ENCODE measurements at regions not wholly inside any gene's neighbourhood (a gene's known extent, or its start where the extent isn't known, plus 50 kb on each side); places are given as distances from the start of the nearest gene placed in this dataset.
A peak's percentile ranks its signal among the peaks of the same experiment; 100 is the strongest.

DNA sequence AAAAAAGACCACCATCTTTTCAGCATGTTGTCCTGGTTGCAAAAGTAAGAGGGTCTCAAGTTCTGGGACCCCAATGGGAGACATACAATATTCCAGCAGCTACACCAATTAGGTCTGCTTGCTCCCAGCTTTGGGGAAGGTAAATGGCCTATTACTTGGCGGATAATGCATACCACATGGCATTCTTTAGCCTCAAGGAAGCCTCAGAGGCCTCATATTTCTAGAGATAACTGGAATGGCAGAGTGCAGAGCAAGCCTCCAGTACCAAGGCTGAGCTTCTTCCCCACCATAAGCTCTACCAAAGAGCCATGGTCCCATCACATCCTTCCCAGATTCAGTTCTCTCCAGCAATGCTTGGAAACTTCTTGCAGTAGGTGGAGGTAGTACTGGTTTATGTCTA, 493.8 kb downstream of the SHQ1 start:
- Histone ChIP-seq H3K4me1 (no peaks in the 10 kb centered on the region), H3K36me3 (no peaks in the 10 kb centered on the region), H3K4me3 (no peak overlapping the region), H3K27ac (no peak overlapping the region), H3K9me3 (no peaks in the 10 kb centered on the region), H3K27me3 (no peaks in the 10 kb centered on the region)
- no peak for DNase-seq (ENCODE audit: low spot score)
- TF ChIP-seq, protein P1, sequence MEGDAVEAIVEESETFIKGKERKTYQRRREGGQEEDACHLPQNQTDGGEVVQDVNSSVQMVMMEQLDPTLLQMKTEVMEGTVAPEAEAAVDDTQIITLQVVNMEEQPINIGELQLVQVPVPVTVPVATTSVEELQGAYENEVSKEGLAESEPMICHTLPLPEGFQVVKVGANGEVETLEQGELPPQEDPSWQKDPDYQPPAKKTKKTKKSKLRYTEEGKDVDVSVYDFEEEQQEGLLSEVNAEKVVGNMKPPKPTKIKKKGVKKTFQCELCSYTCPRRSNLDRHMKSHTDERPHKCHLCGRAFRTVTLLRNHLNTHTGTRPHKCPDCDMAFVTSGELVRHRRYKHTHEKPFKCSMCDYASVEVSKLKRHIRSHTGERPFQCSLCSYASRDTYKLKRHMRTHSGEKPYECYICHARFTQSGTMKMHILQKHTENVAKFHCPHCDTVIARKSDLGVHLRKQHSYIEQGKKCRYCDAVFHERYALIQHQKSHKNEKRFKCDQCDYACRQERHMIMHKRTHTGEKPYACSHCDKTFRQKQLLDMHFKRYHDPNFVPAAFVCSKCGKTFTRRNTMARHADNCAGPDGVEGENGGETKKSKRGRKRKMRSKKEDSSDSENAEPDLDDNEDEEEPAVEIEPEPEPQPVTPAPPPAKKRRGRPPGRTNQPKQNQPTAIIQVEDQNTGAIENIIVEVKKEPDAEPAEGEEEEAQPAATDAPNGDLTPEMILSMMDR (IDR thresholded peaks at IDR 0.05), result no peak

DNA sequence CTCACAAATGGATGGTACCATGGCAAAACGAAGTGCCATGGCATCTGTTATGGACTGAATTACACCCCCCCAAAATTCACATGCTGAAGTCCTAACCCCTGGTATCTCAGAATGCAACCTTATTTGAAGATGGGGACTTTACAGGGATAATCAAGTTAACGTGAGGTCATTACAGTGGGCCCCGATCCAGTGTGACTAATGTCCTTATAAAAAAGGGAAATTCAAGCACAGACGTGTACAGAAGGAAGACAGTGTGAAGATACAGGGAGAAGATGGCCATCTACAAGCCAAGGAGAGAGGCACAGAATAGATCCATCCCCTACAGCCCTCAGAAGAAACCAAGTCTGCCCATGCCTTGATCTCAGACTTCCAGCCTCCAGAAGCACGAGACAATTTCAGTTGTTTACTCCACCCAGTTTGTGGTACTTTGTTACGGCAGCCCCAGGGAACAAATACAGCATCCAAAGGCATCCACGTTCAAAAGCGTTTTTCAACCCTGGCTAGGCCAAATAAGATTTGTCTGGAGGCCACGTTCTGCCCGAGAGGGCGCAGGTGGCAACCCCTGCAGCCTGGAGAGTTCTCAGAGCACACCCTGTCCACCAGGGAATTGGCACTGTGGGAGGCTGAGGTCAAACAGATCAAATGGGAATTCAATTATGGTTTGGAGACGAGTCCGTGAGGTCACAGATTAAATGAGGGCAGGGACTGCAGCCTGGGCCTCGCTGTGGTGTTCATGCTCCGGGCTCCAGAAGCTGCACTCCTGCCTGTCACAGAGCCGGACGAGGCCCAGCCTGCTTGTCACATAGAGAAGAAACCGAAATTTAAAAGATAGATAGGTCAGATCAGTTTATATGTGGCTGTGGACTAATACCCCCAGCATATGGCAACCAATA, 494.8 kb downstream of the SHQ1 start:
- H3K27ac ChIP-seq, result no peak overlapping the region
- DNase-seq (ENCODE audit: low spot score), result no peak
- no peaks in the 10 kb centered on the region for H3K36me3 ChIP-seq
- H3K4me1 ChIP-seq, result no peaks in the 10 kb centered on the region
- H3K4me3 ChIP-seq, result no peak overlapping the region
- H3K27me3 ChIP-seq, result no peaks in the 10 kb centered on the region
- TF ChIP-seq, protein P1 (IDR thresholded peaks at IDR 0.05), result no peak
- no peaks in the 10 kb centered on the region for H3K9me3 ChIP-seq

DNA sequence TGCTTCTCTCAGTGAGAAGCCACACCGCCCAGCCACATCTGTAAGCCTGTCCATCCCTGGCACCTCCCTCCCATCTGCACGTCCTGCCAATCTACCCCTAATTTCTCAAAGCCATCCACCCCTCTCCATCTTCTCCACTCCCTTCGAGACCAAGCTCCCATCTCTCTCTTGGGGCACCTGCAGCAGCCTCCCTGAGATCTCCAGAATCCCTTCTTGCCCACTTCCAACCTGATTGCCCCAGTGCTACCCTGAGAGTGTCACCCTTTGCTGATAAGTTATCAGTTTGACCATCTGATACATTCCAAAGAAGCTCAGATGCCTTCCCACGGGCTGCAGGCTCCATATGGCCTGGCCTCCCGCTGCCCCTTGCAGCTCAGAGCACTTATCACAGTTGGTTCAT, 496.1 kb downstream of the SHQ1 start:
- TF ChIP-seq, protein P1 (IDR thresholded peaks at IDR 0.05), result no peak
- Histone ChIP-seq H3K4me1 (peaks cover 0 to 12% of the 10 kb centered on the region in 2 donors), H3K27me3 (no peaks in the 10 kb centered on the region), H3K4me3 (no peak overlapping the region), H3K36me3 (no peaks in the 10 kb centered on the region), H3K27ac (no peak overlapping the region), H3K9me3 (no peaks in the 10 kb centered on the region)
- peak; percentile 13 for DNase-seq (ENCODE audit: low spot score)

DNA sequence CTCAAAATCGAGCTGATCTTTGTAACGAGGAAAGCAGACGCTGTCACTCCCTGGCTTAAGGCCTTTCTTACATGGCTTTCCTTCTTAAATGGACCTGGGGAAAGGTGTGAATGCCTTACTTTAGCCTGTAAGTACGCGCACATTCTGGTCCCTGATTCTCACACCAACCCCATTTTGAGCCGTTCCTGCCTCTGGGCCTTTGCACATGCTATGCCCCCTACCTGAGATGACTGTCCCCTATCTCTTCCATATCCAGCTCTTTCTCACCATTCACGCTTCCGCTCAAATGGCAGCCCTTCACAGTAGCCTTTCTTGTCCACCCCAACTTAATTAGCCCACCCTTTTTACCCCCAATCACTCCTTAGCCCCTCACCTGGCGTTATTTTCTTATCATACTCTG, 496.7 kb downstream of the SHQ1 start:
- DNase-seq (ENCODE audit: low spot score), result no peak
- Histone ChIP-seq H3K9me3 (no peaks in the 10 kb centered on the region), H3K4me3 (no peak overlapping the region), H3K36me3 (no peaks in the 10 kb centered on the region), H3K4me1 (peaks cover 0 to 12% of the 10 kb centered on the region in 2 donors), H3K27me3 (no peaks in the 10 kb centered on the region), H3K27ac (no peak overlapping the region)
- TF ChIP-seq, protein P1 (IDR thresholded peaks at IDR 0.05), result no peak

DNA sequence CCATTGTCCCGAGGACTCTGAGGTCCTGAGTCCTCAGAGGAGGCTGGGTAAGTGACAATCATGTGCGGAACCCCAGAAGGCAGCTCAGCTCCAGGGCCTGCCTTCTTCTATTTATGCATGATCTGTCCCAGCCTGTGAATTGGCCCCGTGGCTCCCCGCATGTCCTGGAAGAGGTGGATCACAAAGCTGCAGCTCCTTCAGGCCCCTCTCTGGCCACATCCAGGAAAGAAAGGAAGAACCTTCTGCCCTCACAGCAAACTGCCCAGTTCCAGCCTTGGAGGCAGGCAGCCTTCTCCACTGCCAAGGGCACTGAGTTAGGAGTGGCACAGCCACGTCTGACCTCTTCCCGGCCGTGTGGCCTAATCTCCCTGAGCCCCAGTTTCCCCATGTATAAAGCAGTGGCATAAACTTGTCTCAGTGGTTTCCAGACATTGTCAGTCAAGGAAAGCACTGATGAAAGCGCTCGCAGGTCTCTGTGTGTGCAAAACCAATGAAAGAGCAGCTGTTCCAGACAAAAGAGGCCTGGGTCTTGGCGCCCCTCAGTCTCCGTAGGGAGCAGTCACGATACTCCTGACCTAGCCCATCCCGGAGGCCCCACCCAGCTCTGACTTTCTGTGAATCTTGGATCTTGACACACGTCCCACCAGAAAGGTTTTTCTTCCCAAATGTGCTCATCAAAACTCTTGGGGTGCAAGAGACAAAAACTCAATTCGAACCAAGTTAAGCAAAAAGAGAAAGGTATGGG, 497.3 kb downstream of the SHQ1 start:
- peaks cover 0 to 16% of the 10 kb centered on the region in 2 donors for H3K4me1 ChIP-seq
- TF ChIP-seq, protein P1 (IDR thresholded peaks at IDR 0.05), result no peak
- no peak for DNase-seq (ENCODE audit: low spot score)

More for the DNA sequence above, 497.3 kb downstream of the SHQ1 start:
- Histone ChIP-seq H3K9me3 (no peaks in the 10 kb centered on the region), H3K36me3 (no peaks in the 10 kb centered on the region), H3K4me3 (no peak overlapping the region), H3K27me3 (no peaks in the 10 kb centered on the region), H3K27ac (no peak overlapping the region)

All from right atrium auricular region (tissue), 2 donors.